SK-N-DZ (cell line): ENCODE measurements at regions not wholly inside any gene's neighbourhood (a gene's known extent, or its start where the extent isn't known, plus 50 kb on each side); places are given as distances from the start of the nearest gene placed in this dataset.

ENCODE experiments used
- DNase-seq: peaks from one replicate; pipeline ENCODE4 v3.0.0-alpha.2; 2015; ENCODE audit warnings: low spot score

DNA sequence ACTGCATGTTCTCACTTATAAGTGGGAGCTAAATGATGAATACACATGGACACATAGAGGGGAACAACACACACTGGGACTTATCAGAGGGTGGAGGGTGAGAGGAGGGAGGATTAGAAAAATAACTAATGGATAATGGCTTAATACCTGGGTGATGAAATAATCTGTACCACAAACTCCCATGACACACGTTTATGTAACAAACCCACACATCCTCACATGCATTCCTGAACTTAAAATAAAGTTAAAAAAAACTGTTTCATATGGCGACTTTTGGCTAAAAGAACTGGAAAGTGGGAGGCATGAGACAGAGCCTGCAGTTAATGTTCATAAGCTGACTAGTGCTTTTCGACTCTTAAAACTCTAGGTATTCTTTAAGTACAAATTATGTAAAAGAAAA is 98.9 kb upstream of the NPFFR2 start:
- DNase-seq: no peak

DNA sequence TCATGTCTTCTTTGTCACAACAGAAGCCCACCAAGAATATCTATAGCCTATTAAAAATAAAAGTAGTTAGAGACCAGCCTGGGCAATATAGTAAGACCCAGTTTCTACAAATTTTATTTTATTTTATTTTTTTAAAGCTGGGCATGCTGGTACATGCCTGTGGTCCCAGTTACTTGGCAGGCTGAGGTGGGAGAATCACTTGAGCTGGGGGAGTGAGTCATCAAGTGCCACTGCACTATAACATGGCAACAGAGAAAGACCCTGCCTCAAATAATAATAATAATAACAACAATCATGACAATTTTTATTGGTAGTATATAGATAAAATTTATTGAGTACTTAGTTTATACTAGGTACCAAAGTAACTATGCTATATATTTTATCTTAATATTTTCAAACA is 93.0 kb upstream of the NPFFR2 start:
- DNase-seq: no peak

DNA sequence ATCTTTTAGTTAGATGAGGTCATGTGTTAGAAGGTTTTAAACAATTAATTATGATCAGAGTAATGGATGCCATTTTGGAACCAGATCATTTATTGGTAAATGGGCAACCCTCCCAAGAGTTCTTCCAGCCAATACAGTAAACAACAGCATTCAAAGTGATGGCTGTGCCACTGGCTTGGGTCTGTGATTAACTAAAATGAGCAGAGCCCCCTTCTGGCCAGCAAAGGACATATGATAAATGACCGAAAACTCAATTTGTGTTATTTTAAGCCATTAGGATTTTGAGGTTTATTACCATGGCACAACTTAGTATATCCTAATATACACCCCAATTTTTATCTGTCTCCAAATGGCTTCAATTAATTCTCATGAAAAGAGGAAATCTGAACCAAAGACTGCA is 90.8 kb upstream of the NPFFR2 start:
- peak; percentile 4 for DNase-seq

DNA sequence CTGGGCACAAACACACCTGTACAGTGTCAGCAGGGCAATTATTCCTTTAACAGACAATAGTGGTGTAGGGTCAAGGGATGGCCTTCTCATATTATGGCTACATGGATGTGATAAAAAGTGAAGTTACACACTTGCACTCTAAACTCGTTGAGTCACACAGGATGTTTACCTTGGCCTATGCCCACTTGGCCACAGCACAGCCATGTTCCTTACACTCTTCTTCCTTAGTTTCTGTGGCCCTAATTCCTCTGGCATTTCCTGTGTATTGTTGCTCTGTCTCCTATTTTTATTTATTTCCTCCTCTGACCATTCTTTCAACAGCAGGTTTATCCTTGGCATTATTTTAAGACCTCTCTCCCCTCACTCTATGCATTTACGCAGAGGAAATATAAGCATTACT is 86.8 kb upstream of the NPFFR2 start:
- no peak for DNase-seq

DNA sequence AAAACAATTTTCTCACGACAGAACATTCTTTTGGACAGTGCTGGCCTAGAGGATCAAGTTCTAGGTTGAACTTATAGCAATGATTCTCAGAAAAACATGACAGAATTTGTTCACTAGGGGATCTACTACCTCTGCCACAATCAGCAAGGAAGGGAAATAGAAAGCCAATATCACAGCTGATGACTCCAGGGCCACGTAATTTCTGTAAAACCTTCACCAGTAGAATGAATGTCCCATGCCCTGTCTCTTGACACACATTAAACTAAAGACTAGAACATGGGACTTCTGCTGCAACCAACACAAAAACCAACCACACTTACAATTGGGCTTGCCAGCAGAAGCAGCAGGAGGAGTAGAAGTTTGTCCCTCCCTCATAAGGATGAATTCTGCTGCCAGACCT is 86.0 kb upstream of the NPFFR2 start:
- no peak for DNase-seq

DNA sequence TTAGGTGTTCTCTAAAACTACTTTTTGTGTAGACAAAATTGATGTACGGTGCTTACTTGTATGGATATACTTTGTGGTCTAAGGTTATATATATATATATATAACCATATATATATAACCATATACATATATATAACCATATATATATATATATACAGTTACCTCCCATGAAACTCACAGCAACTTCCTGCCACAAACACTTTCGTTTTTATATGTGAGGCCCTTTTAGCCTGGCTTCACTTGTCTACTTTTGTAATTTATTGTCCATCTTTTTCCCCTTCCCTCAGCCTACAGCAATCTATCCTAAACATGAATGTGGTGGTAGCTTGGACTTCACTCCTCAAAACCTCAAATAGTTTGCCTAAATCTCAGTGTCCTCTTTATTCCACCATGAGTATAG is 72.8 kb upstream of the NPFFR2 start:
- no peak for DNase-seq

DNA sequence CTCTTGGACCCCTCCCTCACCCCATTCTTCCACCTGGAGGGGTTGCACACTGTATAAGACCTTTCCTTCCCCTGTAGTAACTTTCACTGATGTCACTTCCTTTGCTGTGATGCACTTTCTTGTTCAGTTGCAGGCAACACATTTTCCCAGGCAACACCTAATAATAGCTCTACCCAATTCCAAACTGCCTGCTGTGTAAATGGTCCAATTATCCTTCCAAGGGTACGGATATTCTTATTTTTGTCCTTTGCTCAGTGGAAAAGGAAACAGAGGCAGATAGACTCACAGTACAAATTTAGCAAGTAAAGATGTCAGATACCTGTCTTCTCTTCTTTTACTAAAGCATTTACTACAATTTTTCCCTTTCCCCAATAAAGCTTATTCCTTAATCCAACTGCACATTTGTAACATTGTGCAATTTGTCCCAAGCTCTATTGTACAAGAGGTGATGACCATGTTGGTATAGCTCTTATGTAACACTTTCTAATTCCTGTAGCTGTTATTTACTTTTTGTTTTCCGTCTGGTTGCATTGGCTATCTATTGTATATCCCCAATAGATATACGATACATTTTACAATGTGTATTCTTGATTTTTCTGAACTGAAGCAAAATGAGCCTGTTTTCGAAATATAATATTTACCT is 69.1 kb upstream of the NPFFR2 start:
- DNase-seq: no peak

DNA sequence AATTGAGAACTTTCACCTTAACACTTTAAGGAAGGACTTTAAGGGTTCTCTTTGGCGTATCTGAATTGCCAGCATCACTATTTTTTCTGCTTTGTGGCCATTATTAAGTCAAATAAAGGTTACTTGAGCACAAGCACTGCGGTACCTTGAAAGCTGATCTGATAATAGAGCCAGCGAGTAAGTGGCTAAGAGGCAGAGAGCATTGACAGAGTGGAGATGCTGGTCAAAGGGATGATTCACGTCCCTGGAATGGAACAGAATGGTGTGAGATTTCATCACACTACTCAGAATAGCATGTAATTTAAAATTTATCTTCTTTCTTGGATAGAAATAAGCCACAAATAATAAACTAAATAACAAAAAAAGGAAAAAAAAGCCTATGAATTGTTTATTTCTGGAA is 57.1 kb upstream of the NPFFR2 start:
- no peak for DNase-seq

DNA sequence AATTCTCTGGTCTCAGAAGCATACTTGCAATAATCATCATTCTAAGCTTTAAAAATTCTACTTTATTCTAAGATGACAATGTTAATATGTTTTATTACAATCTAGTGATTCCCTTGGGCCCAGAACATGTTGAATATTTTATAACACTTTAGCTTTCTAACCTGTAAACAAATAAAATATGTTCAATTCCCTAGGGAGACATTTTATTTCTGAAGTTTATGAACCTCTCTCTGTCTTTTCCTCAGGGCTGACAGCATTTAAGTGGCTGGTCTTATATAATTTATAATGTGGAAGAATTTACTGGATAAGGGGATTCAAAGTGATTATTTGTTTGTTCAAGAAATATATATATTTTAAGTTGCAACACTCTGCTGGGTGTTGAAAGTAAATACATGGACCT is 55.3 kb upstream of the NPFFR2 start:
- DNase-seq: no peak

DNA sequence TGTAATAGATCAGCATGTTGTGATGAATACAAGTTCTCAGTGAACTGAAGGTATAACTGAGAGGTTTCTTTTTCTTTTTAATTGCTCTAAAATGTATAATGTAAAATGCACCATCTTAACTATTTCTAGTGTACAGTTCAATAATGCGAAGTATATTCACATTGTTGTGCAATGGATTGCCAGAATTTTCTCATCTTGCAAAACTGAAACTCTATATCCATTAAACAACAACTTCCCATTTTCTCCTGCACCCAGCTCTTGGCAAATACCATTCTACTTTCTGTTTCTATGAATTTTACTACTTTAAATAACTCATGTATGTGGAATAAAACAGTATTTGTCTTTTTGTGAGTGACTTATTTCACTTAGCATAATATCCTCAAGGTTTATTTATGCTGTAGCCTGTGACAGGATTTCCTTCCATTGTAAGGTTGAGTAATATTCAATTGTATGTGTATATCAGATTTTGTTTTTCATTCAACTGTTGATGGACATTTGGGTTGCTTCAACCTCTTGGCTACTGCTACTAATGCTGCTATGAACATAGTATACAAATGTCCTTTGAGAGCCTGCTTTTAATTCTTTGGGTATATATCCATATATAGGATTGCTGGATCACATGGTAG is 53.5 kb upstream of the NPFFR2 start:
- DNase-seq: no peak

DNA sequence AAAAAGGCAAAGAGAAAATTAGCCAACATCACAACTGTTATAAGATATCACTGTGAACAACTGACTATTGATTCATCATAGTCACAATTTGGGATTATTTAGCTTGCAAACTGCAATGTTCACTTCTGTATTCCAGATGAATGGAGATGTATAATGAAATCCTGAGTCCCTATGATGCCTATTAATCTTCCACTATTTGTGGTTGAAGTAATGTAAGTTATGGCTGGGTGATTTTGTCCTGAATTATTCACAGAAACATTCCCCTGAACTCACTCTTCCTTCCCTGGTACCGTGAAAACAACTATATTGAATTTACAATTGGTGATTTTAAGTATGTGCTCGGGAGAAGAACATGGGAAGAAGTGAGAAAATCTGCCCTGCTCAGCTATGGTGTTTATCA is 50.8 kb upstream of the NPFFR2 start:
- no peak for DNase-seq
